ENCODE measurements at regions not wholly inside any gene's neighbourhood (a gene's known extent, or its start where the extent isn't known, plus 50 kb on each side); places are given as distances from the start of the nearest gene placed in this dataset.

DNA sequence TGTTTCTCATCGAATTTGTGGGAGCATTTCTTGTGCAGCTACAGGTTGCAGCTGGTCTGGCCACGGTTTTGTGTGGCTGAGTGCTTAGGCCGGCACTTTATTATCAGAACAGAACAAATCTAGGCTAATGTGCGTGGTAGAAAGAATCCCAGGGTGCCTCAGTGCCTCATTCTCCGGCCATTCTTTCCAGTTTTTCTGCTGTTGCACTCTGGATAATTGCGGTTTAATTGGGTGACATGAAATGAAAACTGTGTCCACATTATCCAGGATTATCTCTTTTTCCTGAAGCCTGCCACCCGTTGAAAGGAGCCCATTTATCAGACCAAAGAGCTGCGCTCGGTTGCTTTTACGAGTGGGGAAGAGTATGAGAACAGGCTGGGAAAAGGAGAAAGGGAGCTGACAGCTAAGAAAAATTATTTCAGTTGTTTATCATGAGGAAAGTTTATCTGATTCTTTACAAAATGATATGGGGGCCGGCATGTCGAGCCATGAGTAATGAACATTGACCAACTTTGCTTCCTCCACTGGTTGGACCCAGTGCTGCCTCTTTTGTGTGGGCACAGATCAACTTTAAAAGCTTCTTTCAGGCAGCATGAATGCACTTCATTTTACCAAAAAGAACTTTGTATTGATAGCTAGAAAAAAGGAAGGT, 117.0 kb upstream of the SOX21 start:
- no peaks in the 10 kb centered on the region for H4K20me1 ChIP-seq (ENCODE audit: control insufficient read depth, extremely low read depth, insufficient read depth, low read length)
- no peak overlapping the region for H2AFZ ChIP-seq (ENCODE audit: low read length)
- no peaks in the 10 kb centered on the region for H3K36me3 ChIP-seq (ENCODE audit: control insufficient read depth, insufficient read depth, low read length)
- H3K27me3 ChIP-seq (ENCODE audit: control insufficient read depth, insufficient read depth, low read length): no peaks in the 10 kb centered on the region
- no peak for DNase-seq (ENCODE audit: low read depth in 2 of 2)
- H3K9me3 ChIP-seq (ENCODE audit: control insufficient read depth, insufficient read depth, low read depth, low read length): no peaks in the 10 kb centered on the region
- no peak overlapping the region for H3K4me3 ChIP-seq (replicated peaks in 1 of 4; ENCODE audit: control extremely low read depth in 1 of 4, insufficient read depth in 1 of 4, low read depth in 3 of 4, low read length in 4 of 4)
- TF ChIP-seq EZH2 (IDR thresholded peaks at IDR 0.05; ENCODE audit: low read length, missing control alignments): no peak
- TF ChIP-seq, protein P1, sequence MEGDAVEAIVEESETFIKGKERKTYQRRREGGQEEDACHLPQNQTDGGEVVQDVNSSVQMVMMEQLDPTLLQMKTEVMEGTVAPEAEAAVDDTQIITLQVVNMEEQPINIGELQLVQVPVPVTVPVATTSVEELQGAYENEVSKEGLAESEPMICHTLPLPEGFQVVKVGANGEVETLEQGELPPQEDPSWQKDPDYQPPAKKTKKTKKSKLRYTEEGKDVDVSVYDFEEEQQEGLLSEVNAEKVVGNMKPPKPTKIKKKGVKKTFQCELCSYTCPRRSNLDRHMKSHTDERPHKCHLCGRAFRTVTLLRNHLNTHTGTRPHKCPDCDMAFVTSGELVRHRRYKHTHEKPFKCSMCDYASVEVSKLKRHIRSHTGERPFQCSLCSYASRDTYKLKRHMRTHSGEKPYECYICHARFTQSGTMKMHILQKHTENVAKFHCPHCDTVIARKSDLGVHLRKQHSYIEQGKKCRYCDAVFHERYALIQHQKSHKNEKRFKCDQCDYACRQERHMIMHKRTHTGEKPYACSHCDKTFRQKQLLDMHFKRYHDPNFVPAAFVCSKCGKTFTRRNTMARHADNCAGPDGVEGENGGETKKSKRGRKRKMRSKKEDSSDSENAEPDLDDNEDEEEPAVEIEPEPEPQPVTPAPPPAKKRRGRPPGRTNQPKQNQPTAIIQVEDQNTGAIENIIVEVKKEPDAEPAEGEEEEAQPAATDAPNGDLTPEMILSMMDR (conservative IDR thresholded peaks at IDR 0.05 in 1 of 2, IDR thresholded peaks at IDR 0.05 in 1 of 2; ENCODE audit: low read depth in 1 of 2, low read length in 2 of 2): no peak
- no peaks in the 10 kb centered on the region for H3K79me2 ChIP-seq (ENCODE audit: control insufficient read depth, insufficient read depth, low read length)
- H3K9ac ChIP-seq (ENCODE audit: insufficient read depth, low read length): no peak overlapping the region
- no peak overlapping the region for H3K27ac ChIP-seq (ENCODE audit: insufficient read depth, low read length)
- no peaks in the 10 kb centered on the region for H3K4me1 ChIP-seq (ENCODE audit: control insufficient read depth, extremely low read depth, insufficient read depth, low read length)
- H3K4me2 ChIP-seq (ENCODE audit: extremely low read depth, insufficient read depth, low read length): no peak overlapping the region

DNA sequence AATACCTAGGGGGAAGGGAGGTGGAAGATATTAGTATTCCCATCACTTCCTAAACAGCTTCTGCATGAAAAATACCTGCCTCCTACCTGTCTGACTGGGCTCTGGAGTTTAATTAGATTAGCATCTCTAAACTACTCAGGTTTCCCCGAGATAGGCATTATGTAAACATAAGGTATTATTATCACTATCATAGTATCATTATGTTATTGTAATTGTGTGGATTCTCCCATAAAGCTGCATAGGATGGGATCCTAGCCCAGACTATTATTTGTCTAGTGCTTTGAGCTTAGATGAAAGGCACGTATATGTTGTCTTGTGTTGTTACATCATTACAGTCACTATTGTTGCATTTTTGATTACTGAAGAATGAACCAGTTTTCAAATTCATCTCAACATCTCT, 115.2 kb upstream of the SOX21 start:
- no peak for DNase-seq (ENCODE audit: low read depth in 2 of 2)
- TF ChIP-seq, protein P1 (conservative IDR thresholded peaks at IDR 0.05 in 1 of 2, IDR thresholded peaks at IDR 0.05 in 1 of 2; ENCODE audit: low read depth in 1 of 2, low read length in 2 of 2): no peak
- TF ChIP-seq EZH2 (IDR thresholded peaks at IDR 0.05; ENCODE audit: low read length, missing control alignments): no peak
- Histone ChIP-seq H4K20me1 (ENCODE audit: control insufficient read depth, extremely low read depth, insufficient read depth, low read length) (no peaks in the 10 kb centered on the region), H3K4me1 (ENCODE audit: control insufficient read depth, extremely low read depth, insufficient read depth, low read length) (no peaks in the 10 kb centered on the region), H3K27ac (ENCODE audit: insufficient read depth, low read length) (no peak overlapping the region), H2AFZ (ENCODE audit: low read length) (no peak overlapping the region), H3K4me3 (replicated peaks in 1 of 4; ENCODE audit: control extremely low read depth in 1 of 4, insufficient read depth in 1 of 4, low read depth in 3 of 4, low read length in 4 of 4) (no peak overlapping the region), H3K27me3 (ENCODE audit: control insufficient read depth, insufficient read depth, low read length) (no peaks in the 10 kb centered on the region), H3K9me3 (ENCODE audit: control insufficient read depth, insufficient read depth, low read depth, low read length) (no peaks in the 10 kb centered on the region), H3K4me2 (ENCODE audit: extremely low read depth, insufficient read depth, low read length) (no peak overlapping the region), H3K36me3 (ENCODE audit: control insufficient read depth, insufficient read depth, low read length) (no peaks in the 10 kb centered on the region), H3K79me2 (ENCODE audit: control insufficient read depth, insufficient read depth, low read length) (no peaks in the 10 kb centered on the region), H3K9ac (ENCODE audit: insufficient read depth, low read length) (no peak overlapping the region)

DNA sequence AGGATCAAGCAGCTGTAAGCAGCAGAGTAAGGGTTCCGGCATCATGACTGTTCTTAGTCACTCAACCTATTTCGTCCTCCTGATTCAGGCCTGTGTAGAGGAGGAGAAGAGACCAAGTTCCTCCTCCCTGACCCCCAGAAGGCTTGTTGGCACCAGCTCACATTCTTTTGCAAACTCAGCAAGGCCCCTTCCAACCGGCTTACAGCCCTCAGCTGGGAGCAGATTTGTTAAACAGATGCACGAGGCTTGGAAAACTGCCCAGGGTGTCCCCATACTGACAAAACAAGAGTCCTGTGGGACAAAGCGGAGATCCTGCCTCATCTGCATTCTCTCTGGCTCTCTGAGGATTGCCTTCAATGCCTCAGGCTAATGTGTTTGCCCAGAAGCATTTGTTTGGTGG, 113.2 kb upstream of the SOX21 start:
- Histone ChIP-seq H3K27ac (ENCODE audit: insufficient read depth, low read length) (no peak overlapping the region), H3K4me2 (ENCODE audit: extremely low read depth, insufficient read depth, low read length) (no peak overlapping the region), H3K9ac (ENCODE audit: insufficient read depth, low read length) (no peak overlapping the region), H3K4me1 (ENCODE audit: control insufficient read depth, extremely low read depth, insufficient read depth, low read length) (no peaks in the 10 kb centered on the region), H3K9me3 (ENCODE audit: control insufficient read depth, insufficient read depth, low read depth, low read length) (no peaks in the 10 kb centered on the region), H2AFZ (ENCODE audit: low read length) (no peak overlapping the region), H3K79me2 (ENCODE audit: control insufficient read depth, insufficient read depth, low read length) (no peaks in the 10 kb centered on the region), H3K4me3 (replicated peaks in 1 of 4; ENCODE audit: control extremely low read depth in 1 of 4, insufficient read depth in 1 of 4, low read depth in 3 of 4, low read length in 4 of 4) (no peak overlapping the region), H3K36me3 (ENCODE audit: control insufficient read depth, insufficient read depth, low read length) (no peaks in the 10 kb centered on the region), H3K27me3 (ENCODE audit: control insufficient read depth, insufficient read depth, low read length) (no peaks in the 10 kb centered on the region), H4K20me1 (ENCODE audit: control insufficient read depth, extremely low read depth, insufficient read depth, low read length) (no peaks in the 10 kb centered on the region)
- TF ChIP-seq EZH2 (IDR thresholded peaks at IDR 0.05; ENCODE audit: low read length, missing control alignments): no peak
- TF ChIP-seq, protein P1 (conservative IDR thresholded peaks at IDR 0.05 in 1 of 2, IDR thresholded peaks at IDR 0.05 in 1 of 2; ENCODE audit: low read depth in 1 of 2, low read length in 2 of 2): no peak
- peak; percentile 33 to 72 for DNase-seq (ENCODE audit: low read depth in 2 of 2)
